NB4 (cell line): ENCODE measurements at regions not wholly inside any gene's neighbourhood (a gene's known extent, or its start where the extent isn't known, plus 50 kb on each side); places are given as distances from the start of the nearest gene placed in this dataset.

Experiments
- CTCF ChIP-seq: IDR thresholded peaks from one replicate; pipeline ENCODE4 v1.5.1; 2012; ENCODE audit warnings: low read depth, low read length
- MYC ChIP-seq: IDR thresholded peaks from 2 replicates; pipeline ENCODE4 v1.6.1; 2011; ENCODE audit warnings: low read depth, low read length
- POLR2A ChIP-seq: IDR thresholded peaks from 2 replicates; pipeline ENCODE4 v1.6.1; 2011; ENCODE audit warnings: mild to moderate bottlenecking; ENCODE audit not compliant: insufficient read length; ENCODE audit errors: extremely low read depth
- TF ChIP-seq, protein P1 (sequence below): IDR thresholded peaks from 2 replicates; pipeline ENCODE4 v1.6.1; 2011; ENCODE audit warnings: low read depth, low read length

DNA sequence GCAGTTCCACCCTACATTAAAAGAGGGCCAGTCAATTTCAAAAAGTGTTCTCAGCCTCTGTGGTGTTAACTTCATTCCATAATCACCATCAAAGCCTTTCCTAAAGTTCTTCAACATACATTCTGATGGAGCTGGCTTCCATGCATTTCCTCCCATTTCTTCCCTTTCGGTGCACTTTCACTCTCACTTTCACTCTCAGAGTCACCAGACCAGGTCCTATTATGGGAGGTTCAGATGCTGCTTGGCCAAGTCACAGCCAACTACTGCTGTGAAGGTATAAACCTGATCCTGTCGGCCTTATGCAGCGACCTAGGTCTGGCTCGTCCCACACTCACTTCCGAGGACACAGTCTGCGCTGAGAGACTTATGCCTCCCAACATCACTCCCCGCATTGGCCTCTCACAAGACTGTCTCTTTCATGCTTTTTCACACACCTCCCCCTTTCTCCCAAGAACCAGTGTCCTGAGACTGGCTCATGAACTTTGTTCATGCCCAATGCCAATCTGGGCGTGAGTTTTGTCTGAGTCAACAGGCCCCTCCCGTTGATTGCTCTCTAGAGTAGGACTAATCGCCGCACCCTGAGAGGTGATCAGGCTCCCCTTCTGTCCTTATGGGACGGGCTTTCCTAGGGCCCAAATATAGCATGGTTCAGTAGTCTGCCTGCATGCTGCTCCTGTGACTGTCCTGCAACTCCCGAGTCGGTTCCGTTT, 60.8 kb upstream of the XAGE1B start:
- TF ChIP-seq CTCF (no peak), POLR2A (no peak), MYC (no peak)
- TF ChIP-seq, protein P1, sequence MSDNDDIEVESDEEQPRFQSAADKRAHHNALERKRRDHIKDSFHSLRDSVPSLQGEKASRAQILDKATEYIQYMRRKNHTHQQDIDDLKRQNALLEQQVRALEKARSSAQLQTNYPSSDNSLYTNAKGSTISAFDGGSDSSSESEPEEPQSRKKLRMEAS, result no peak
